ENCODE measurements at regions not wholly inside any gene's neighbourhood (a gene's known extent, or its start where the extent isn't known, plus 50 kb on each side); places are given as distances from the start of the nearest gene placed in this dataset.

GRCh38 chr17:77737442-77738265 is 220.8 kb upstream of the TNRC6C start:
- no peak for TF ChIP-seq CTCF (conservative IDR thresholded peaks at IDR 0.05; ENCODE audit: low read depth, low read length)
- no peak overlapping the region for H3K4me3 ChIP-seq (ENCODE audit: low read depth, low read length)
- DNase-seq (ENCODE audit: low read depth) = no peak

GRCh38 chr17:77738751-77739531 is 219.6 kb upstream of the TNRC6C start:
- no peak overlapping the region for H3K4me3 ChIP-seq (ENCODE audit: low read depth, low read length)
- no peak for DNase-seq (ENCODE audit: low read depth)
- TF ChIP-seq CTCF (conservative IDR thresholded peaks at IDR 0.05; ENCODE audit: low read depth, low read length) = no peak

GRCh38 chr17:77740481-77740880 is 218.0 kb upstream of the TNRC6C start:
- no peak overlapping the region for H3K4me3 ChIP-seq (ENCODE audit: low read depth, low read length)
- DNase-seq (ENCODE audit: low read depth) = no peak
- no peak for TF ChIP-seq CTCF (conservative IDR thresholded peaks at IDR 0.05; ENCODE audit: low read depth, low read length)

- TF ChIP-seq CTCF (conservative IDR thresholded peaks at IDR 0.05; ENCODE audit: low read depth, low read length) = peak; percentile 45
- no peak overlapping the region for H3K4me3 ChIP-seq (ENCODE audit: low read depth, low read length)
- no peak for DNase-seq (ENCODE audit: low read depth)
These were observed 217.4 kb upstream of the TNRC6C start for GRCh38 chr17:77741109-77741508.

- no peak for DNase-seq (ENCODE audit: low read depth)
- no peak overlapping the region for H3K4me3 ChIP-seq (ENCODE audit: low read depth, low read length)
- no peak for TF ChIP-seq CTCF (conservative IDR thresholded peaks at IDR 0.05; ENCODE audit: low read depth, low read length)
These were observed 215.9 kb upstream of the TNRC6C start for GRCh38 chr17:77742579-77742978.

GRCh38 chr17:77744066-77744988 is 214.2 kb upstream of the TNRC6C start:
- no peak for DNase-seq (ENCODE audit: low read depth)
- H3K4me3 ChIP-seq (ENCODE audit: low read depth, low read length) = no peak overlapping the region
- no peak for TF ChIP-seq CTCF (conservative IDR thresholded peaks at IDR 0.05; ENCODE audit: low read depth, low read length)
